Activated CD4-positive, alpha-beta T cell treated with anti-CD3 and anti-CD28 coated beads, Interleukin-2, amount 50 U/mL, for 1 hour (primary cell): ENCODE measurements at regions not wholly inside any gene's neighbourhood (a gene's known extent, or its start where the extent isn't known, plus 50 kb on each side); places are given as distances from the start of the nearest gene placed in this dataset.
"Not testable (repeated sequence)": the region's sequence is repeated elsewhere in the genome, so short reads cannot be mapped to it uniquely, and the experiment has no call there.

Experiments used
- DNase-seq: peaks from one replicate; pipeline ENCODE4 v3.0.0-alpha.2; 2020

- DNase-seq, result no peak
These were observed 51.7 kb downstream of the FAM50B start for GRCh38 chr6:3900744-3901336.

GRCh38 chr6:3902871-3903648 lies 53.9 kb downstream of the FAM50B start:
- DNase-seq, result no peak

GRCh38 chr6:3904518-3904917 lies 55.3 kb downstream of the FAM50B start:
- no peak for DNase-seq

GRCh38 chr6:3905945-3906845 lies 57.0 kb downstream of the FAM50B start:
- DNase-seq, result no peak

- no peak for DNase-seq
These were observed 57.6 kb downstream of the FAM50B start for GRCh38 chr6:3906846-3907151.

- no peak for DNase-seq
These were observed 59.0 kb downstream of the FAM50B start for GRCh38 chr6:3908223-3908622.

GRCh38 chr6:3908961-3909360 lies 59.8 kb downstream of the FAM50B start:
- no peak for DNase-seq

- no peak for DNase-seq
These were observed 61.0 kb downstream of the FAM50B start for GRCh38 chr6:3910106-3910663.

- no peak for DNase-seq
These were observed 62.0 kb downstream of the FAM50B start for GRCh38 chr6:3911130-3911529.

- no peak for DNase-seq
These were observed 62.6 kb downstream of the FAM50B start for GRCh38 chr6:3911614-3912336.

- no peak for DNase-seq
These were observed 63.3 kb downstream of the FAM50B start for GRCh38 chr6:3912361-3913076.

- DNase-seq, result no peak
These were observed 64.1 kb downstream of the FAM50B start for GRCh38 chr6:3913077-3913957.

GRCh38 chr6:3913958-3914337 lies 64.8 kb downstream of the FAM50B start:
- DNase-seq, result no peak

- no peak for DNase-seq
These were observed 66.1 kb downstream of the FAM50B start for GRCh38 chr6:3915076-3915791.

GRCh38 chr6:3916211-3916610 lies 67.0 kb downstream of the FAM50B start:
- DNase-seq, result no peak

GRCh38 chr6:3916749-3917148 lies 67.6 kb downstream of the FAM50B start:
- DNase-seq, result not testable (repeated sequence)

- no peak for DNase-seq
These were observed 69.3 kb downstream of the FAM50B start for GRCh38 chr6:3918469-3918868.

- DNase-seq, result no peak
These were observed 70.0 kb downstream of the FAM50B start for GRCh38 chr6:3919130-3919628.

GRCh38 chr6:3919849-3920248 lies 70.7 kb downstream of the FAM50B start:
- no peak for DNase-seq

GRCh38 chr6:3920321-3920720 lies 71.1 kb downstream of the FAM50B start:
- DNase-seq, result no peak
